Kidney (tissue), 13 donors: ENCODE measurements at regions not wholly inside any gene's neighbourhood (a gene's known extent, or its start where the extent isn't known, plus 50 kb on each side); places are given as distances from the start of the nearest gene placed in this dataset.

Source experiments
- DNase-seq, 5 donors: peaks; one replicate each; pipeline ENCODE4 v3.0.0-alpha.2; 2013 to 2020
- FAIRE-seq: peaks from 2 replicates; lab custom pipeline; 2012; peaks lifted over from hg19 to GRCh38; lab: Jason Lieb, UNC
- H3K27ac ChIP-seq, 2 donors: one replicate each; pipeline ENCODE4 v1.7.0; 2013; ENCODE audit warnings: low read depth in 2 of 2, low read length in 2 of 2, inconsistent platforms in 1 of 2
- H3K27me3 ChIP-seq: one replicate; pipeline ENCODE4 v1.7.1; 2013; ENCODE audit warnings: low read length, inconsistent platforms; ENCODE audit not compliant: control insufficient read depth, insufficient read depth
- H3K36me3 ChIP-seq, 3 donors: one replicate each; pipeline versions ENCODE4 v1.7.0 to v1.7.1; 2013; ENCODE audit warnings: low read length in 3 of 3, control low read depth in 1 of 3, inconsistent platforms in 1 of 3; ENCODE audit not compliant: insufficient read depth in 3 of 3, control insufficient read depth in 2 of 3
- H3K4me1 ChIP-seq, 3 donors: one replicate each; pipeline versions ENCODE4 v1.7.0 to v1.7.1; 2013; ENCODE audit warnings: low read length in 3 of 3, inconsistent platforms in 1 of 3, low read depth in 1 of 3; ENCODE audit not compliant: control insufficient read depth in 2 of 3, insufficient read depth in 2 of 3
- H3K4me3 ChIP-seq, 3 donors: one replicate each; pipeline versions ENCODE4 v1.7.0 to v1.8.1; 2013; ENCODE audit warnings: low read length in 3 of 3, control low read depth in 1 of 3, inconsistent platforms in 1 of 3
- H3K9ac ChIP-seq, 3 donors: one replicate each; pipeline versions ENCODE4 v1.7.0 to v1.7.1; 2013; ENCODE audit warnings: low read length in 3 of 3, control low read depth in 1 of 3, inconsistent platforms in 1 of 3
- H3K9me3 ChIP-seq, 3 donors: one replicate each; pipeline versions ENCODE4 v1.7.0 to v1.7.1; 2013; ENCODE audit warnings: low read length in 3 of 3, control low read depth in 1 of 3, inconsistent platforms in 1 of 3; ENCODE audit not compliant: control insufficient read depth in 2 of 3, insufficient read depth in 1 of 3
- CTCF ChIP-seq: IDR thresholded peaks from 3 replicates; pipeline ENCODE4 v1.5.1; 2012; ENCODE audit warnings: mild to moderate bottlenecking, moderate library complexity, borderline replicate concordance; ENCODE audit not compliant: insufficient read depth; ENCODE audit errors: extremely low read depth
- intact Hi-C: fragments of 100-400 bp; cut with DNase I; formaldehyde crosslinking; loops from one replicate; pipeline ENCODE4 v1.11.1; 2022
- donor health status: control.
- donor health status: control.
- donor health status: control.
- donor health status: control.
- donor health status: control.
- donor health status: DM: yes; HTN: yes; CAD: no.
- donor health status: Normal renal cell carcinoma (clear cell type).

- Histone ChIP-seq H3K27ac (no peak overlapping the region), H3K9ac (no peak overlapping the region), H3K36me3 (no peaks in the 10 kb centered on the region), H3K4me1 (no peaks in the 10 kb centered on the region), H3K27me3 (no peaks in the 10 kb centered on the region), H3K9me3 (no peaks in the 10 kb centered on the region), H3K4me3 (no peak overlapping the region)
- DNase-seq (no peak), FAIRE-seq (no peak)
- intact Hi-C loops, result no loop called here
- no peak for TF ChIP-seq CTCF
Measured at GRCh38 chr9:14531341-14532269, 161.6 kb downstream of the ZDHHC21 start.

GRCh38 chr9:14530841-14531240 is 162.4 kb downstream of the ZDHHC21 start:
- Histone ChIP-seq H3K27me3 (no peaks in the 10 kb centered on the region), H3K9me3 (no peaks in the 10 kb centered on the region), H3K4me1 (no peaks in the 10 kb centered on the region), H3K27ac (no peak overlapping the region), H3K9ac (no peak overlapping the region), H3K4me3 (no peak overlapping the region), H3K36me3 (no peaks in the 10 kb centered on the region)
- no peak for FAIRE-seq
- DNase-seq, result no peak
- TF ChIP-seq CTCF, result no peak
- intact Hi-C loops, result no loop called here

- DNase-seq (no peak), FAIRE-seq (no peak)
- Histone ChIP-seq H3K9ac (no peak overlapping the region), H3K27me3 (no peaks in the 10 kb centered on the region), H3K27ac (no peak overlapping the region), H3K4me3 (no peak overlapping the region), H3K36me3 (no peaks in the 10 kb centered on the region), H3K9me3 (no peaks in the 10 kb centered on the region), H3K4me1 (no peaks in the 10 kb centered on the region)
- TF ChIP-seq CTCF, result no peak
- intact Hi-C loops, result no loop called here
Measured at GRCh38 chr9:14530366-14530765, 162.9 kb downstream of the ZDHHC21 start.
